ENCODE measurements at regions not wholly inside any gene's neighbourhood (a gene's known extent, or its start where the extent isn't known, plus 50 kb on each side); places are given as distances from the start of the nearest gene placed in this dataset.

GRCh38 chr14:53638966-53639365 is 317.7 kb downstream of the BMP4 start:
- Histone ChIP-seq H3K9me3 (replicated peaks) (peaks cover under 1% of the 10 kb centered on the region), H3K4me1 (no peaks in the 10 kb centered on the region), H3K36me3 (no peaks in the 10 kb centered on the region), H3K27me3 (ENCODE audit: low read depth) (peaks cover 9% of the 10 kb centered on the region), H3K4me3 (no peak overlapping the region), H3K27ac (replicated peaks) (no peak overlapping the region)
- no peak for DNase-seq
- intact Hi-C loops (cut with micrococcal nuclease), result no loop called here
- TF ChIP-seq CTCF (IDR thresholded peaks at IDR 0.05; ENCODE audit: borderline replicate concordance), result no peak

GRCh38 chr14:53634793-53635192 is 321.8 kb downstream of the BMP4 start:
- intact Hi-C loops (cut with micrococcal nuclease), result no loop called here
- Histone ChIP-seq H3K36me3 (no peaks in the 10 kb centered on the region), H3K4me3 (no peak overlapping the region), H3K4me1 (peaks cover 12% of the 10 kb centered on the region), H3K9me3 (replicated peaks) (no peaks in the 10 kb centered on the region), H3K27ac (replicated peaks) (no peak overlapping the region), H3K27me3 (ENCODE audit: low read depth) (peaks cover 9% of the 10 kb centered on the region)
- DNase-seq, result no peak
- no peak for TF ChIP-seq CTCF (IDR thresholded peaks at IDR 0.05; ENCODE audit: borderline replicate concordance)

GRCh38 chr14:53630336-53630735 is 326.3 kb downstream of the BMP4 start:
- Histone ChIP-seq H3K9me3 (replicated peaks) (no peaks in the 10 kb centered on the region), H3K4me3 (no peak overlapping the region), H3K27me3 (ENCODE audit: low read depth) (peaks cover 12% of the 10 kb centered on the region), H3K27ac (replicated peaks) (no peak overlapping the region), H3K36me3 (no peaks in the 10 kb centered on the region), H3K4me1 (peaks cover 12% of the 10 kb centered on the region)
- no peak for TF ChIP-seq CTCF (IDR thresholded peaks at IDR 0.05; ENCODE audit: borderline replicate concordance)
- intact Hi-C loops (cut with micrococcal nuclease), result no loop called here
- no peak for DNase-seq

- Histone ChIP-seq H3K27ac (replicated peaks) (no peak overlapping the region), H3K27me3 (ENCODE audit: low read depth) (peaks cover 19% of the 10 kb centered on the region), H3K4me3 (no peak overlapping the region), H3K4me1 (peaks cover 12% of the 10 kb centered on the region), H3K9me3 (replicated peaks) (no peaks in the 10 kb centered on the region), H3K36me3 (no peaks in the 10 kb centered on the region)
- intact Hi-C loops (cut with micrococcal nuclease), result no loop called here
- no peak for DNase-seq
- TF ChIP-seq CTCF (IDR thresholded peaks at IDR 0.05; ENCODE audit: borderline replicate concordance), result no peak
These were observed 327.7 kb downstream of the BMP4 start for GRCh38 chr14:53628732-53629430.

GRCh38 chr14:53628261-53628660 is 328.4 kb downstream of the BMP4 start:
- no peaks in the 10 kb centered on the region for H3K9me3 ChIP-seq (replicated peaks)

More at GRCh38 chr14:53628261-53628660, 328.4 kb downstream of the BMP4 start:
- no peak for DNase-seq
- H3K27ac ChIP-seq (replicated peaks), result no peak overlapping the region
- H3K36me3 ChIP-seq, result no peaks in the 10 kb centered on the region
- H3K4me1 ChIP-seq, result peaks cover 12% of the 10 kb centered on the region
- peaks cover 19% of the 10 kb centered on the region for H3K27me3 ChIP-seq (ENCODE audit: low read depth)
- no peak overlapping the region for H3K4me3 ChIP-seq
- intact Hi-C loops (cut with micrococcal nuclease), result no loop called here
- no peak for TF ChIP-seq CTCF (IDR thresholded peaks at IDR 0.05; ENCODE audit: borderline replicate concordance)

All from left ventricle myocardium inferior (tissue), 1 donor.